ENCODE measurements at regions not wholly inside any gene's neighbourhood (a gene's known extent, or its start where the extent isn't known, plus 50 kb on each side); places are given as distances from the start of the nearest gene placed in this dataset.

- no peak for TF ChIP-seq POLR2A (IDR thresholded peaks at IDR 0.05)
- no peak for TF ChIP-seq CTCF (IDR thresholded peaks at IDR 0.05)
These were observed 1538.3 kb upstream of the FLRT2 start for GRCh38 chr14:83991666-83992065.

All from prostate gland (tissue), 2 donors.